Transverse colon (tissue), 4 donors: ENCODE measurements at regions not wholly inside any gene's neighbourhood (a gene's known extent, or its start where the extent isn't known, plus 50 kb on each side); places are given as distances from the start of the nearest gene placed in this dataset.
"Not testable (repeated sequence)": the region's sequence is repeated elsewhere in the genome, so short reads cannot be mapped to it uniquely, and the experiment has no call there.

Experiments
- DNase-seq: peaks from one replicate; pipeline ENCODE4 v3.0.0-alpha.2; 2019
- H3K27ac ChIP-seq, 4 donors: fragments of 200-600 bp; sonication (generic); 2 replicates each; pipeline ENCODE4 v1.5.1; 2016 to 2018; ENCODE audit warnings: inconsistent platforms in 4 of 4
- H3K27me3 ChIP-seq: fragments of 200-600 bp; sonication (generic); 2 replicates; pipeline ENCODE4 v1.5.1; 2017; ENCODE audit warnings: inconsistent platforms
- H3K36me3 ChIP-seq, 4 donors: fragments of 200-600 bp; sonication (generic); 2 replicates each; pipeline ENCODE4 v1.5.1; 2017 to 2019; ENCODE audit warnings: inconsistent platforms in 4 of 4
- H3K4me1 ChIP-seq, 4 donors: fragments of 200-600 bp; sonication (generic); 2 replicates each; pipeline ENCODE4 v1.5.1; 2017 to 2020; ENCODE audit warnings: inconsistent platforms in 4 of 4
- H3K4me3 ChIP-seq, 4 donors: fragments of 200-600 bp; sonication (generic); 1 replicate in 1 of 4; 2 replicates in 3 of 4; pipeline versions ENCODE4 v1.5.1 to v1.6.1; 2017 to 2019; ENCODE audit warnings: inconsistent platforms in 4 of 4
- H3K9me3 ChIP-seq, 2 donors: fragments of 200-600 bp; sonication (generic); 2 replicates each; pipeline ENCODE4 v1.5.1; 2017 to 2019; ENCODE audit warnings: inconsistent platforms in 2 of 2
- EP300 ChIP-seq: sonication (generic); formaldehyde crosslinking; IDR thresholded peaks from one replicate; pipeline ENCODE4 v1.6.1; 2017; ENCODE audit warnings: antibody characterized with exemption, low read depth
- POLR2A ChIP-seq: fragments of 450-650 bp; IDR thresholded peaks from one replicate; pipeline ENCODE4 v1.6.1; 2016; ENCODE audit warnings: antibody characterized with exemption, mild to moderate bottlenecking, moderate library complexity
- POLR2AphosphoS5 ChIP-seq, 3 donors: sonication (generic); formaldehyde crosslinking; IDR thresholded peaks; one replicate each; pipeline ENCODE4 v1.6.1; 2016; ENCODE audit warnings: antibody characterized with exemption in 3 of 3
- WGBS, 2 donors: methylation state at CpG; one replicate each; pipeline ENCODE4 v1.1.5; 2018; ENCODE audit warnings: low coverage in 1 of 2; 5-methylcytosine and 5-hydroxymethylcytosine counted together
- in situ Hi-C, 4 donors: fragments of 200-750 bp; cut with MboI; loops; one replicate each; pipeline versions ENCODE4 v1.15.0 to v1.15.1; 2017; ENCODE audit warnings: low sequenced_read_pairs in 3 of 4, low pct_ligation_motif_present in 1 of 4, low pct_unique_long_range_greater_than_20kb in 1 of 4
- intact Hi-C: fragments of 100-400 bp; cut with DNase I; formaldehyde crosslinking; loops from one replicate; pipeline ENCODE4 v1.15.1; 2023; ENCODE audit warnings: low total_unique reads
- TF ChIP-seq, protein P1 (sequence below), 5 experiments: fragments of 200-600 bp in 3 of 5; fragments of 450-650 bp in 2 of 5; sonication (generic) in 3 of 5; IDR thresholded peaks; 1 replicate in 2 of 5; 2 replicates in 3 of 5; pipeline ENCODE4 v1.5.1; 2016 to 2017; ENCODE audit warnings: antibody characterized with exemption in 5 of 5, inconsistent platforms in 3 of 5, mild to moderate bottlenecking in 2 of 5, moderate library complexity in 1 of 5

DNA sequence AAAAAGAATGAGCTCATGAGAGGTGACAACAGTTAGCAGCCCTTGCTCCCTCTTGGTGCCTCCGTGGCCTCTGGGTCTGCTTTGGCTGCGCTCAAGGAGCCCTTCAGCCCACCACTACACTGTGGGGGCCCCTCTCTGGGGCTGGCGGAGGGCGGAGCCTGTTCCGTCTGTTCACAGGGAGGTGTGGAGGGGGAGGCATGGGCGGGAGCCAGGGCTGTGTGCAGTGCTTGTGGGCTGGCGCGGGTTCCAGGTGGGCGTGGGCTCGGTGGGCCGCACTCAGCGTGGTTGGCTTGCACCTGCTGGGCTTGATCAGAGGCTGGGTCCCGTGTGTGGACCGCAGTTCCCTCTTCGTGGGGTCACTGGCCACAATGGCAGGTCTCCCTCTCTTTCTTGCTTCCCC, 953.4 kb upstream of the PRR20A start:
- in situ Hi-C loops (no loop called here), intact Hi-C loops (no loop called here)
- H3K36me3 ChIP-seq = no peaks in the 10 kb centered on the region
- TF ChIP-seq POLR2A (no peak), EP300 (no peak), POLR2AphosphoS5 (IDR thresholded peaks at IDR 0.05) (no peak)
- TF ChIP-seq, protein P1, sequence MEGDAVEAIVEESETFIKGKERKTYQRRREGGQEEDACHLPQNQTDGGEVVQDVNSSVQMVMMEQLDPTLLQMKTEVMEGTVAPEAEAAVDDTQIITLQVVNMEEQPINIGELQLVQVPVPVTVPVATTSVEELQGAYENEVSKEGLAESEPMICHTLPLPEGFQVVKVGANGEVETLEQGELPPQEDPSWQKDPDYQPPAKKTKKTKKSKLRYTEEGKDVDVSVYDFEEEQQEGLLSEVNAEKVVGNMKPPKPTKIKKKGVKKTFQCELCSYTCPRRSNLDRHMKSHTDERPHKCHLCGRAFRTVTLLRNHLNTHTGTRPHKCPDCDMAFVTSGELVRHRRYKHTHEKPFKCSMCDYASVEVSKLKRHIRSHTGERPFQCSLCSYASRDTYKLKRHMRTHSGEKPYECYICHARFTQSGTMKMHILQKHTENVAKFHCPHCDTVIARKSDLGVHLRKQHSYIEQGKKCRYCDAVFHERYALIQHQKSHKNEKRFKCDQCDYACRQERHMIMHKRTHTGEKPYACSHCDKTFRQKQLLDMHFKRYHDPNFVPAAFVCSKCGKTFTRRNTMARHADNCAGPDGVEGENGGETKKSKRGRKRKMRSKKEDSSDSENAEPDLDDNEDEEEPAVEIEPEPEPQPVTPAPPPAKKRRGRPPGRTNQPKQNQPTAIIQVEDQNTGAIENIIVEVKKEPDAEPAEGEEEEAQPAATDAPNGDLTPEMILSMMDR (IDR thresholded peaks at IDR 0.05) = no peak
- H3K4me1 ChIP-seq = no peaks in the 10 kb centered on the region
- H3K9me3 ChIP-seq = peaks cover 4% of the 10 kb centered on the region in 2 donors
- H3K27ac ChIP-seq = no peak overlapping the region
- 88 to 100% methylated on average over 2 to 15 of the region's 15 CpGs for WGBS, 2 donors
- H3K27me3 ChIP-seq = no peaks in the 10 kb centered on the region
- DNase-seq = no peak
- H3K4me3 ChIP-seq = no peak overlapping the region

DNA sequence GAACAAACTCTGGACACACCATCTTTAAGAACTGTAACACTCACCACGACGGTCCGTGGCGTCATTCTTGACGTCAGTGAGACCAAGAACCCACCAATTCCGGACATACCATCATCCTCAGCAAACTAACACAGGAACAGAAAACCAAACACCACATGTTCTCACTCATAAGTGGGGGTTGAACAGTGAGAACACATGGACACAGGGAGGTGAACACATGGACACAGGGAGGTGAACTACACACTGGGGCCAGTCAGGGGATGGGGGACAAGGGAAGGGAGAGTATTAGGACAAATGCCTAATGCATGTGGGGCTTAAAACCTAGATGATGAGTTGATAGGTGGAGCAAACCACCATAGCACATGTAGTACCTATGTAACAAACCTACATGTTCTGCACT, 952.1 kb upstream of the PRR20A start:
- H3K27ac ChIP-seq, H3K9me3 ChIP-seq, H3K36me3 ChIP-seq, in situ Hi-C loops, H3K27me3 ChIP-seq, H3K4me3 ChIP-seq, DNase-seq, H3K4me1 ChIP-seq, intact Hi-C loops: not testable (repeated sequence)
- WGBS, 2 donors = 90% methylated on average over 6 of the region's 6 CpGs; no CpG with 5 or more reads in 1 of the 2 donors

DNA sequence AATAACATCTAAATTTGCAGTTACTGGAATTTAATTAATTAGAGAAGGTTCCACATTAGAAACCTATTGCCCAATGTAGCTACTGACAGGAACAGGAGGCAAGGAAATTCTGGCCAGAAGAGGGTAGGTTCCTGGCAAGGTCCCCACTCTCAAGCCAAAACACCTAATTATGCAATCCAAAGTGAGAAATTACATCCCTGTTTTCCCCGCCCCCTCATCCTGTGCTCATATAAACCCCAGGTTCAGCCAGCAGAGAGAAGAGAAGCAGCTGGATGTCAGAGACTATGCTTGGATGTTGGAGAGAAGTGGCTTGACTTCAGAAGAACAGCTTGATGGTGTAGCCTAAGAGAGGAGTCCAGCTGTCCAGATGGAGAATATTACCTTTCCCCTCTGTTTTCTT, 951.3 kb upstream of the PRR20A start:
- H3K4me3 ChIP-seq = no peak overlapping the region
- H3K27me3 ChIP-seq = no peaks in the 10 kb centered on the region
- intact Hi-C loops (no loop called here), in situ Hi-C loops (no loop called here)
- 60 to 80% methylated on average over 1 of the region's 1 CpG for WGBS, 2 donors
- H3K27ac ChIP-seq = no peak overlapping the region
- H3K36me3 ChIP-seq = no peaks in the 10 kb centered on the region
- no peak for DNase-seq
- H3K9me3 ChIP-seq = peaks cover 3 to 4% of the 10 kb centered on the region in 2 donors
- no peak for TF ChIP-seq POLR2AphosphoS5 (IDR thresholded peaks at IDR 0.05)
- TF ChIP-seq, protein P1 (IDR thresholded peaks at IDR 0.05) = no peak
- no peak for TF ChIP-seq POLR2A
- no peak for TF ChIP-seq EP300
- no peaks in the 10 kb centered on the region for H3K4me1 ChIP-seq

DNA sequence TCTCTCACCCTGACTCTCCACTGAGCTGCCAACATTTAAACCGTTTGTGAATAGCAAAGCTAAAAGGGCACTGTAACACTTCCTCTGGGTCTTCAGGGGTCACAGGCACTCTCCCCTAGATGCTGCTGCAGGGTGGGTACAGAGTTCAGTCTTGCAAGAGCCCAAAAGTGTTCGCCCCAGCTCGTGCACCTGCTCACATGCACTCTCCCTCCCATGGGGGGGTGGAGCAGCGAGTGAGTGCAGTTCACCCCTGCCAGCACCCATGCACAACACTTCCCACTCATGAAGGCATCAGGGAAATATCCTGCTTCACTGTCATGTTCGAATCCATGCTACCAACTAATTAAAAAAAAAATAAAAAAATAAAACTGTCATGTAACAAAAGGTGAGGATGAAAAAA, 950.7 kb upstream of the PRR20A start:
- Histone ChIP-seq H3K27ac (no peak overlapping the region), H3K27me3 (no peaks in the 10 kb centered on the region), H3K9me3 (peaks cover 3 to 4% of the 10 kb centered on the region in 2 donors), H3K4me1 (no peaks in the 10 kb centered on the region), H3K36me3 (no peaks in the 10 kb centered on the region), H3K4me3 (no peak overlapping the region)
- TF ChIP-seq POLR2A (no peak), POLR2AphosphoS5 (IDR thresholded peaks at IDR 0.05) (no peak), EP300 (no peak)
- TF ChIP-seq, protein P1 (IDR thresholded peaks at IDR 0.05) = no peak
- WGBS, 2 donors = 75% methylated on average over 5 of the region's 5 CpGs; no CpG with 5 or more reads in 1 of the 2 donors
- no peak for DNase-seq
- in situ Hi-C loops (no loop called here), intact Hi-C loops (no loop called here)

DNA sequence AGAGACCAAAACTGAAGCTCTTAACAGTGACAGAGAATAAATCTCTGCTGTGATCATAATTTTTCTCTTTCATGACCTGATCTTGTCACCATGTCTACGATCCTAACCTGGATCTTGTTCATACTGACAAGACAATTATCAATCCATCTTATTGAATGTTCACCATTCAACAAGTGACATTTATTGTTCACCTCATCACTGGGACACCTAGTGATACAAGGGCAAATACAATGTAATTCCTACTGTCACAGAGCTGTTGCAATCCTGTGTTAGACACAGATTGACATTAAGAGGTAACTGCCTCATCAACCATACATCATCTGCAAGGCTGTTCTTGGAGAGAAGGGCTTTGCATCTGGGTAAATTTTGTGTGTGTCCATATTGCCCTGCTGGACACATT, 942.4 kb upstream of the PRR20A start:
- DNase-seq = no peak
- no peaks in the 10 kb centered on the region for H3K27me3 ChIP-seq
- intact Hi-C loops (no loop called here), in situ Hi-C loops (no loop called here)
- no peak overlapping the region for H3K27ac ChIP-seq
- TF ChIP-seq EP300 = no peak
- no peak for TF ChIP-seq POLR2A
- no peak for TF ChIP-seq POLR2AphosphoS5 (IDR thresholded peaks at IDR 0.05)
- TF ChIP-seq, protein P1 (IDR thresholded peaks at IDR 0.05) = no peak
- no peak overlapping the region for H3K4me3 ChIP-seq
- no peaks in the 10 kb centered on the region for H3K4me1 ChIP-seq
- no peaks in the 10 kb centered on the region for H3K9me3 ChIP-seq
- 20 to 48% methylated on average over 1 of the region's 1 CpG for WGBS, 2 donors
- H3K36me3 ChIP-seq = no peaks in the 10 kb centered on the region
